ENCODE measurements at regions not wholly inside any gene's neighbourhood (a gene's known extent, or its start where the extent isn't known, plus 50 kb on each side); places are given as distances from the start of the nearest gene placed in this dataset.

DNA sequence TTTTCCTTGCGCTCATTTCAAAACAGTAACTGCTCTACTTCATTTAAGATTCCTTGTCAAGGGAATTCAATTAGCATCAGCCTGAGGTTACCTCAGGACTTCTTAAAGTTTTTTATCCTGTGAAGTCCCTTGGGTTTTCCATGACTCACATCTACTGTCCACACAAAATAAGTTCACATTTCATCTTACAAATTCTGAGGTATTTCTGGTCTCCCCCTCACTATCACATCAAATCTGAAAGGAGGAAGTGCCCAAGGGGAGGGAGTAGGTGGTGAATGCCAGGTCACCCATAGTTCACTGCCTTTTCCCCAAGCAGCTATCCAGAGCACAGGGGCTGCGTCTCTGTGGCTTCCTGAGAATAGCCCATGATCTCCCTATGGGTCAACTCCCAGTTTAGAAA is 227.1 kb upstream of the NREP start:
- no peak overlapping the region for H3K27ac Mint-ChIP-seq
- no peaks in the 10 kb centered on the region for H3K36me3 Mint-ChIP-seq (ENCODE audit: low read depth)
- no peak overlapping the region for H3K4me3 Mint-ChIP-seq
- H3K9me3 Mint-ChIP-seq: no peaks in the 10 kb centered on the region
- intact Hi-C loops (cut with micrococcal nuclease): no loop called here
- H3K4me1 Mint-ChIP-seq (ENCODE audit: low read depth): no peaks in the 10 kb centered on the region
- H3K27me3 Mint-ChIP-seq: no peaks in the 10 kb centered on the region

DNA sequence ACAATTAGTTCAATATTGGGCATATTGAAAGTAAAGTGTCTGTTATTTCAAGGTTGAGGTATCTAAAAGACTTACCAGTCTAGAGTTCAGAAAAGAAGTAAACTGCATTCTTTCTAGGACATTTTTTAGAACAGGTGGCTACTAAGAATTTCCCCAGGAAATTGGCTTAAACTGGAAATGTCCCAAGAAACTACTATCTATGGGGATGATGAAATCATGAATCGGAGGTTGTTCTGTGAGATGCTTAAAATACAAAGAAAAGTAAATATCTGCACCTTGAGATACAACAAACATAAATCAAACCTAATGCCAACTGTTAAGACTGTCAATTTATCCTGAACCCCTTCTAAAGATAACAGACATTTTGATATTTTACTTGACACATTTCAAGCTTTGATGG is 226.5 kb upstream of the NREP start:
- Mint-ChIP-seq H3K9me3 (no peaks in the 10 kb centered on the region), H3K4me3 (no peak overlapping the region), H3K27me3 (no peaks in the 10 kb centered on the region), H3K36me3 (ENCODE audit: low read depth) (no peaks in the 10 kb centered on the region), H3K27ac (no peak overlapping the region), H3K4me1 (ENCODE audit: low read depth) (no peaks in the 10 kb centered on the region)
- intact Hi-C loops (cut with micrococcal nuclease): no loop called here

DNA sequence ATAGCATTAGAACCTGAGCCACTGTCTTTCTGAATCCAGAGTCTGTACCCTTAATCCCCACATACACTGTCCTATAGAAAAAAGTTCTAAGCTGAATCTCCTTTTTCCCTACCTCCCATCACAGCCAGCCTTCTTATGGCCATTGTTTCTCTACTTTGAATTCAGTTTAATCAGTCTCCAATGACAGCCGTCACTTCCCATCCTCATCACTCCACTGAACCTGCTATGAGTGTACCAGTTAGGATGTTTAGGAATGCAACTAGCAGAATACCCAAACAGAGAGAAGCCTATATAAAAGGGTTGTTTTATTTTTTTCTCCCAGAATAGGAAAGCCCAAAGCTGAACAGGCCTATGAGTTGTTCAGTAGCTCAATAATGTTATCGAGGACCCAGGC is 220.4 kb upstream of the NREP start:
- Mint-ChIP-seq H3K4me3 (no peak overlapping the region), H3K9me3 (no peaks in the 10 kb centered on the region), H3K27me3 (peaks cover 4% of the 10 kb centered on the region), H3K27ac (no peak overlapping the region), H3K4me1 (ENCODE audit: low read depth) (peaks cover 10% of the 10 kb centered on the region), H3K36me3 (ENCODE audit: low read depth) (no peaks in the 10 kb centered on the region)
- intact Hi-C loops (cut with micrococcal nuclease): no loop called here

DNA sequence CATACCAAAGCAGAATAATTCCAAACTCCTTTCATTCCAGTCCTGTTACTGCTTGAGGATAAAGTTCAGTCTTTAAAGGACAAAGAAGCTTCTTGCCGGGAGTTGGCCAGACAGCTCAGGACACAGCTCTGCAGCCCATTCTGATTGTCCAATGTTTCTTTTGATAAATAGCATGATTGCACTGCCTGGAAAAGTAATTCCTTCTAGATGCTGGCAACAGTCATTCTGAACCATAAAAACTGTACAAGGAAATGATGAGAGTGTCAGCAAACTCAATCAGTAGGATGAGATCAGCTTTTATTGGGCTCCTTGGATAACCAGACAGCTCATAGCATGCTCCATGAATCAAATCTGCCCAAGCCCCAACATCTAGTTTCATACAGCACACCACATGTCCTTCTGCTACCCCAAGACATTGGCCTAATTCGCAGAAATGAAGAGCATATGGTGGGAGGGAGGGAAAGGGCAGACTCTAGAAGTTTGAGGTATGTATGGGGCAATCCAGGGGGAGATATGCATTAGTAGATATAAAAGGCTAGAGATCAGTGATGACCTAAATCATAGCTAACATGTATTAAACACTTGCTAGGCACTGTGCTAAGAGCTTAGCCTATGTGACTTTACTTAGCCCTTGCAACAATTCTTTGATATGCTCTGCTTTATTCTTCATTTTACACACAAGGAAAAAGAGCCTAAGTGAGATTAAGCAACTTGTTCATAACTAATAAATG is 219.9 kb upstream of the NREP start:
- Mint-ChIP-seq H3K27me3 (peaks cover 4% of the 10 kb centered on the region), H3K27ac (no peak overlapping the region), H3K4me3 (no peak overlapping the region), H3K36me3 (ENCODE audit: low read depth) (no peaks in the 10 kb centered on the region), H3K4me1 (ENCODE audit: low read depth) (peaks cover 10% of the 10 kb centered on the region), H3K9me3 (no peaks in the 10 kb centered on the region)
- intact Hi-C loops (cut with micrococcal nuclease): no loop called here

DNA sequence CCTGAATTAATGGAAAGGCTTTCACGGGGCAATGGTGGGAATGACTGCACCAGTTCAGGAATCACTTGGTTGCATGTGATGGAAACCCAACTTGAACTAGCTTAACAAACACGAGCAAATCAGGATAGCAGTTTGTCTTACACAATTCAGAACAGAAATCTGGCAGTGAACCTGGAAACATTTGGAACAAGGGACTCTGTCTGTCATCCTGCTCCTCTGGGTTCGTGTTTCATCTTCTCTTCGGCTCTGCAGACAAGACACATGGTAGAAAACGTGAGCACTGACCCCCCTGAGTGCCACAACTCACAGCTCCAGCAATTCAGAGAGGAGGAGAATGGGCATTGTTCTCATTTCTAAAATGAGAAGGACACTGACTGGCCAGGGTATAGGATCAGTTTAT is 218.1 kb upstream of the NREP start:
- H3K9me3 Mint-ChIP-seq: no peaks in the 10 kb centered on the region
- H3K27me3 Mint-ChIP-seq: peaks cover 4% of the 10 kb centered on the region
- peaks cover 10% of the 10 kb centered on the region for H3K4me1 Mint-ChIP-seq (ENCODE audit: low read depth)
- no peaks in the 10 kb centered on the region for H3K36me3 Mint-ChIP-seq (ENCODE audit: low read depth)
- H3K27ac Mint-ChIP-seq: no peak overlapping the region
- intact Hi-C loops (cut with micrococcal nuclease): no loop called here
- no peak overlapping the region for H3K4me3 Mint-ChIP-seq

DNA sequence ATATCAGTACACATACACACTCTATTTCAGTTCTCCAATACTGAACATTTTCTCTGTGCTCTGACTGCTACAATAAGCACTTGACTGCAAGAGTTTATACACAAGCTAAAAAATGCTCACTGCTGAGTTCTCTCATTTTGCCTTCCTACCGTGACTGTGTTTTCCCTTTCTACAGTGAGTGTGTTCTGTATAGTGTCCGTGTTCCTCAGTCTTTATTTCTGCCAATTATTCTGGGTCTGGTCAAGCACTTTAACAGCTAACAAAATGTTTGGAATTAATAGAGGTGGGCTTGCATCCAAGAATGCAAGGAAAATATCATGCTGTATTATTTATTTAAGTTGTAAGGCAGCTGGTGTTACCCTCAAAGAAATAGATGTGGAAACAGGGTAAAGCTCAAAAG is 217.0 kb upstream of the NREP start:
- no peak overlapping the region for H3K4me3 Mint-ChIP-seq
- no peak overlapping the region for H3K27ac Mint-ChIP-seq
- no peaks in the 10 kb centered on the region for H3K9me3 Mint-ChIP-seq
- H3K27me3 Mint-ChIP-seq: peaks cover 4% of the 10 kb centered on the region
- intact Hi-C loops (cut with micrococcal nuclease): no loop called here
- no peaks in the 10 kb centered on the region for H3K36me3 Mint-ChIP-seq (ENCODE audit: low read depth)
- peaks cover 10% of the 10 kb centered on the region for H3K4me1 Mint-ChIP-seq (ENCODE audit: low read depth)

DNA sequence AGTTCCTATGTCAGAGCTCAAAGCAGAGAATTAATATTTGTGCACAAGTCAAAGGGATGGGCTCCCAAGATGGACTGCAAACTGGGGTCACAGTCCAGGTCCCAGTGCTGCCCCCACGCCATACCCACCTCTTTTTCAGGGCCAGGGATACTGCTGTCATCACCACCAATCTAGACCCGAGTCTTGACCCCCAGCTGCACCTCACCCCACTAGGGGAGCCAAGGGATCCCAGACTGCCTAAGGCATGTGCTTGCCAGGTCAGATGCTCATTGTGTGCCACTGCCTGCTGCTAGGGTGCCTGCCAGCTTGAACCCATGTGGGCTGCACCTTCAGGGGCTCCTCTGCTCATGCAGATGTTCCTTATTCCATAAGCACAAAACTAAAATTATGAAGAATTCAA is 215.6 kb upstream of the NREP start:
- H3K4me1 Mint-ChIP-seq (ENCODE audit: low read depth): peaks cover 11% of the 10 kb centered on the region
- no peaks in the 10 kb centered on the region for H3K9me3 Mint-ChIP-seq

DNA sequence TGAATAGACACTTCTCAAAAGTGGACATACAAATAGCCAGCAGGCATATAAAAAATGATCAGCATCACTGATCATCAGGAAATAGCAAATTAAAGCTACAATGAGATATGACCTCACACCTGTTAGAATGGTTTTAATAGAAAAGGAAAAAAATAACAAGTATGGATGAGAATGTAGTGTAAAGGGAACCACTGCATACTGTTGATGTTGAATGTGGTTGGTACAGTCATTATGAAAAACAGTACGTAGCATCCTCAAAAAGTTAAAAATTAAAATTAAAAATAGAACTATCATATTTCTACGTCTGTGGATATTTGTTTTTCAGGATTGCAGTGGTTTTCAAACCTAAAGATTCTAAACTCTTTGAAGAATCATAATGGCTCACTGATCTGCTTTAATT is 215.1 kb upstream of the NREP start:
- peaks cover 9% of the 10 kb centered on the region for H3K4me1 Mint-ChIP-seq (ENCODE audit: low read depth)

More for the DNA sequence above, 215.6 kb upstream of the NREP start:
- Mint-ChIP-seq H3K27me3 (peaks cover 4% of the 10 kb centered on the region), H3K27ac (no peak overlapping the region), H3K36me3 (ENCODE audit: low read depth) (no peaks in the 10 kb centered on the region), H3K4me3 (no peak overlapping the region)
- intact Hi-C loops (cut with micrococcal nuclease): no loop called here

DNA sequence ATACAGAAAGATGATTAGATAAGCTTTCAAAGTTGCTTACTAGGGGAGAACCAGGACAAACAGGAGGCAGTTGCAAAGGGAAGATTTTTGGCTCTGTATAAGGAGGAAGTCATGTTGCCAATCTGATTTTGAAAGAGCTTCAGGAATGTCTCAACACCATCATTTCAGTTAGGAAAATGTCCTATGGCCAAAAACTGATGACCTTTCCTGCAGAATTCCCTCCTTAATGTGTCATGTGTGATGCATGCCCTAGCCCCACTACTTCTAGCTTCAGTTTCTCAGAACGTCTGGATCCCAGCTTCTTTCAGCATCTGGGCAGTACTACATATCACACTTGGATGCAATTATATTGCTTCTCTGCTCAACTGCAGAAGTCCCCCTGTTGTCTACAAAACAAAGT is 211.5 kb upstream of the NREP start:
- peaks cover 14% of the 10 kb centered on the region for H3K4me1 Mint-ChIP-seq (ENCODE audit: low read depth)
- H3K27me3 Mint-ChIP-seq: no peaks in the 10 kb centered on the region
- H3K27ac Mint-ChIP-seq: no peak overlapping the region
- H3K4me3 Mint-ChIP-seq: no peak overlapping the region
- H3K36me3 Mint-ChIP-seq (ENCODE audit: low read depth): no peaks in the 10 kb centered on the region
- no peaks in the 10 kb centered on the region for H3K9me3 Mint-ChIP-seq
- intact Hi-C loops (cut with micrococcal nuclease): no loop called here

More for the DNA sequence above, 215.1 kb upstream of the NREP start:
- no peaks in the 10 kb centered on the region for H3K9me3 Mint-ChIP-seq
- intact Hi-C loops (cut with micrococcal nuclease): no loop called here
- no peaks in the 10 kb centered on the region for H3K36me3 Mint-ChIP-seq (ENCODE audit: low read depth)
- peaks cover 4% of the 10 kb centered on the region for H3K27me3 Mint-ChIP-seq
- H3K4me3 Mint-ChIP-seq: no peak overlapping the region
- no peak overlapping the region for H3K27ac Mint-ChIP-seq

DNA sequence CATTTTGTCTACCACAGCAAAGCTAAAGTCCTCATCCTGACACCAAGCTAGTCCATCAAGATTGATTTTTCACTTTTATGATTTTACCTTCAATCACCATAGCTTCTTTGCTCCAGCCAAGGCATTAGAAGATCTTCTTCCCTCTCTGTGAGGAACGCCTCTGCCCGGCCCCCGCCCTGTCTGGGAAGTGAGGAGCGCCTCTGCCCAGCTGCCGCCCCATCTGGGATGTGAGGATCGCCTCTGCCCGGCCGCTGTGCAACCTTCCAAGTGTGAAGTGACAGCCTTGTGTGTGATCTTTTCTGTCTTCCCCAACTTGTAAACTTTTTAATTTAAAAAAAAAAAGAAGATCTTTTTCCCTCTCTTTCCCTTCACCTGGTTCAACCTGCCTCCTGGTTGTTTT is 210.5 kb upstream of the NREP start:
- Mint-ChIP-seq H3K4me1 (ENCODE audit: low read depth) (peaks cover 14% of the 10 kb centered on the region), H3K36me3 (ENCODE audit: low read depth) (no peaks in the 10 kb centered on the region)
- intact Hi-C loops (cut with micrococcal nuclease): no loop called here

DNA sequence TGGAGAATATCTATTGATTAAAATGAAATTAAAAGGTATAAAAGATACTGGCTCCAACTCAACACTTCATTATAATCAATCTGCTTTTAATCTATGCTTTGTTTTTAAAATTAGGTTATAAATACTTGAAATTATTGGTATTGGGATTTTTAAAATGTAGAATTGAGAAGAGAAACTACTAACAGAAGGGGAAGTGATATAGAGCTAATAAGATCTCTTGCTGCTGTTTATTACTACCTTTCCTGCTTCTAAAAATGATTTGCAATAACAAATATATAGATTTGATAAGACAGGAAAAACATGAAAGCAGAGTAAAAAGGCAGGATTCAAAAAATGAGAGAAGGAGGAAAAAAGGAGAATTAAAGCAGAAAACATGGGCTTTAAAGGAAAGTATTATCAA is 209.3 kb upstream of the NREP start:
- no peaks in the 10 kb centered on the region for H3K36me3 Mint-ChIP-seq (ENCODE audit: low read depth)
- no peak overlapping the region for H3K4me3 Mint-ChIP-seq
- H3K27ac Mint-ChIP-seq: no peak overlapping the region
- H3K27me3 Mint-ChIP-seq: no peaks in the 10 kb centered on the region
- intact Hi-C loops (cut with micrococcal nuclease): no loop called here
- H3K4me1 Mint-ChIP-seq (ENCODE audit: low read depth): peaks cover 19% of the 10 kb centered on the region
- no peaks in the 10 kb centered on the region for H3K9me3 Mint-ChIP-seq

More for the DNA sequence above, 210.5 kb upstream of the NREP start:
- Mint-ChIP-seq H3K27me3 (no peaks in the 10 kb centered on the region), H3K9me3 (no peaks in the 10 kb centered on the region), H3K27ac (no peak overlapping the region), H3K4me3 (no peak overlapping the region)

DNA sequence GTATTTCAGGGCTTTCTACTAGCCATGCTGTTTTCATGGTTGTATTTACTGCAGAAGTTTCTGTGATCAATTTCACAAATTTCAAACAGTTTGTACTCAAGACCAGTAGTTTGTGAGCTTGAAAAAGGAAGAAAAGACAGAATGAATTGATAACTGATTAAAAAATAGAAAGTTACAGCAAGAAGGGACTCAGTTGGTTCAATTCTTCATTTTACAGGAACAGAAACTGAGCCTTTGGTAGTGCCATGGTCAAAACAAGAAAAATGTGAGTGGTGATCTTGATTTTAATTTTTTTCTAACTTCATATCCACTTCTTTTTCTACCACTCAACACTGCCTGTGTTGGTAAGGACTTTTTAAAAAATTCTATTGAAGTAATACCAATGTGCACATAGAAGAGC is 206.6 kb upstream of the NREP start:
- H3K4me1 Mint-ChIP-seq (ENCODE audit: low read depth): peaks cover 15% of the 10 kb centered on the region
- H3K27me3 Mint-ChIP-seq: no peaks in the 10 kb centered on the region
- H3K9me3 Mint-ChIP-seq: no peaks in the 10 kb centered on the region
- intact Hi-C loops (cut with micrococcal nuclease): no loop called here
- no peak overlapping the region for H3K4me3 Mint-ChIP-seq
- no peak overlapping the region for H3K27ac Mint-ChIP-seq
- H3K36me3 Mint-ChIP-seq (ENCODE audit: low read depth): no peaks in the 10 kb centered on the region

DNA sequence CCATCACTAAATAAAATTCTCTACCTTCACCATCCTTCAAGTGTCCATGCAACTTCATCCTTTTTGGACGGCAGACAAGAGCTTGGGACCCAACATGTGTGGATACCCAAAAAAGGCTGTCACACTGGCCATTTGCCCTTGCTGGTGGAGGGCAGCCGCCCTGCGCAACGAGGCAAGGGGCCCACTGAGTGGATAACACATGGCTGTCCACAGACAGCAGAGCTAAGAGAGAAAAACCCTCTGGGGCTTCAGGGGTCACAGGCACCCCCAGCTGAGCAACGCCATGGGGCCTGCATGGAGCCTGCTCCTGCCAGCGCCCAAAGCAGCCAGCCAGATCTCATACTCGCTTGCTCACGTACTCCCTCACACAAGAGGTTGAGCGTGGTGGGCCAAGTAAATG is 205.9 kb upstream of the NREP start:
- Mint-ChIP-seq H3K36me3 (ENCODE audit: low read depth) (no peaks in the 10 kb centered on the region), H3K9me3 (no peaks in the 10 kb centered on the region), H3K27ac (no peak overlapping the region), H3K4me1 (ENCODE audit: low read depth) (peaks cover 10% of the 10 kb centered on the region), H3K27me3 (no peaks in the 10 kb centered on the region), H3K4me3 (no peak overlapping the region)
- intact Hi-C loops (cut with micrococcal nuclease): no loop called here

DNA sequence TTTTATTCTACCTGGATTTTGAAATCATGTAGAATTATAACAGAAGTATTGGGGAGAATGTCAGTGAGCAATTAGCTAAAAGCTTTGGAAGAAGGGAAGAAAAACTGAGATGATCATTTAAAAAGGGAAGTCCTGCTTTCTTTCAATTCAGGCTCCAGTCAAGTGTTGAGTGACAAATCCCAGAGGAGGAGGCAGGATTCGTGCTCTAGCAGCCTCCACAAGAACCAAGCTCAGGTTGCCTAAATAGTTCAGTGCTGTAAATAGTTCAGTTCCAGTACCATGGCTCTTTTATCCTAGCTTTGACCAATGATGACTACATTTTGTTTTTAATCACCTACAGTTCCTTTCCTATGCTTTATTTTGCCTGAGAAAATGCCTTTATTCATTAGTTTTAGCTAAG is 204.9 kb upstream of the NREP start:
- intact Hi-C loops (cut with micrococcal nuclease): no loop called here
- H3K36me3 Mint-ChIP-seq (ENCODE audit: low read depth): no peaks in the 10 kb centered on the region
- no peaks in the 10 kb centered on the region for H3K27me3 Mint-ChIP-seq
- H3K9me3 Mint-ChIP-seq: no peaks in the 10 kb centered on the region
- H3K4me3 Mint-ChIP-seq: no peak overlapping the region
- no peak overlapping the region for H3K27ac Mint-ChIP-seq
- peaks cover 10% of the 10 kb centered on the region for H3K4me1 Mint-ChIP-seq (ENCODE audit: low read depth)

DNA sequence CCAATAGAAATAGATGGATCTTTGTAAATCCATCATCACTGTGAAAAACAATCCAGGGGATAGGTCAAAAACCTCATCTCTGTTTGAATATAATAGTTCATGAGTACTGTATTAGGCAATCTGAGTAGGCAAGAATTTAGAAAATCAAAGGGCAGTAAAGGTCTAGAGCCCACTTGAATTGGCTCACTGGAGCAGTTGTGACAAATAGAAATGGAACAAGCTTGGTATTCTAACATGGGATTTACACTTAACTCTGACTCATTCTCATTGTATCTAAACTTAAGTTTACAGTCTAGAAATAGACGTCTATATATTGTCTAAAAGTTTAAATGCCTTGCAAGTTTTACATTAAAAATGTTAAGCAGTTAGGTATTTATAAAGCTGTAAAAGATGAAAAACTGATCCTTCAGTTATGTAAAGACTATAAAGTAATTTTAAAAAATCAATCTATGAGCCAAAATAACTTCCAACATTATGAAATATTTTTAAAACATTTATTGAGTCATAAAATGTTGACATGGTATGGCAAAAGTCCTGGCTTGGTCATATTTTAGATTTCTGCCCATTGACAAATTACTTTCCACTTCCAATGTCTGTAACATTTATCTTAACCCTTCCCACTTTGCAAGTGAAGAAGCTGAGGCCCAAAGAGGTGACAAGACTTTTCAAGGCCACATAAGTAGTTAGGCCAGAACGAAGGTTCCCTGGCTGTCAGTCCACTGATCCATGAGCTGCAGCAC is 203.7 kb upstream of the NREP start:
- Mint-ChIP-seq H3K9me3 (no peaks in the 10 kb centered on the region), H3K4me1 (ENCODE audit: low read depth) (peaks cover 5% of the 10 kb centered on the region), H3K4me3 (no peak overlapping the region), H3K27ac (no peak overlapping the region), H3K27me3 (no peaks in the 10 kb centered on the region), H3K36me3 (ENCODE audit: low read depth) (no peaks in the 10 kb centered on the region)
- intact Hi-C loops (cut with micrococcal nuclease): no loop called here

Measured in dendritic cell treated with granulocyte-macrophage colony-stimulating factor and Interleukin-4, amounts not matched to agents 40 ng/mL and 50 ng/mL, for 4 days (primary cell).